GM10248 (cell line): ENCODE measurements at regions not wholly inside any gene's neighbourhood (a gene's known extent, or its start where the extent isn't known, plus 50 kb on each side); places are given as distances from the start of the nearest gene placed in this dataset.
A peak's percentile ranks its signal among the peaks of the same experiment; 100 is the strongest.
"Not testable (repeated sequence)": the region's sequence is repeated elsewhere in the genome, so short reads cannot be mapped to it uniquely, and the experiment has no call there.

Source experiments
- CTCF ChIA-PET: fragments of 300-600 bp; sonication (Branson Sonifier 250); formaldehyde crosslinking; extraction: SDS; loops from one replicate; lab custom pipeline; 2021; ENCODE audit warnings: antibody characterized with exemption; lab: Yijun Ruan, JAX
- POLR2A ChIA-PET: fragments of 350-650 bp; sonication (Branson Sonifier 250); formaldehyde crosslinking; extraction: SDS; loops from one replicate; lab custom pipeline; 2020; ENCODE audit warnings: antibody characterized with exemption; lab: Yijun Ruan, JAX
- DNase-seq: peaks from one replicate; pipeline ENCODE4 v3.0.0; 2012; ENCODE audit errors: extremely low spot score
- TF ChIP-seq, protein P1 (sequence below): IDR thresholded peaks from 2 replicates; pipeline ENCODE4 v1.5.1; 2012; ENCODE audit warnings: mild to moderate bottlenecking, low read depth; ENCODE audit errors: extremely low read depth, missing control alignments, control extremely low read depth

DNA sequence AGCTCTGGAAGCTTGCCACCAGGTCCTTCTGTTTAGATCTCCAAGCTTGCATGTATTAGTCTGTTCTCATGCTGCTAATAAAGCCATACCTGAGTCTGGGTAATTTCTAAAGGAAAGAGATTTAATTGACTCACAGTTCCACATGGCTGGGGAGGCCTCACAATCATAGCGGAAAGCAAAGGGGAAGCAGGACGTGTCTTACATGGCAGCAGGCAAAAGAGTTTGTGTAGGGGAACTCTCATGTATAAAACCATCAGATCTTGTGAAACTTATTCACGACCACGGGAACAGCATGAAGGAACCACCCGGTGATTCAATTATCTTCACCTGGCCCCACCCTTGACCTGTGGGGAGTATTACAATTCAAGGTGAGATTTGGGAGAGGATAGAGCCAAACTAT lies 147.0 kb upstream of the PROK2 start:
- no peak for DNase-seq
- POLR2A ChIA-PET: no interaction called here
- TF ChIP-seq, protein P1, sequence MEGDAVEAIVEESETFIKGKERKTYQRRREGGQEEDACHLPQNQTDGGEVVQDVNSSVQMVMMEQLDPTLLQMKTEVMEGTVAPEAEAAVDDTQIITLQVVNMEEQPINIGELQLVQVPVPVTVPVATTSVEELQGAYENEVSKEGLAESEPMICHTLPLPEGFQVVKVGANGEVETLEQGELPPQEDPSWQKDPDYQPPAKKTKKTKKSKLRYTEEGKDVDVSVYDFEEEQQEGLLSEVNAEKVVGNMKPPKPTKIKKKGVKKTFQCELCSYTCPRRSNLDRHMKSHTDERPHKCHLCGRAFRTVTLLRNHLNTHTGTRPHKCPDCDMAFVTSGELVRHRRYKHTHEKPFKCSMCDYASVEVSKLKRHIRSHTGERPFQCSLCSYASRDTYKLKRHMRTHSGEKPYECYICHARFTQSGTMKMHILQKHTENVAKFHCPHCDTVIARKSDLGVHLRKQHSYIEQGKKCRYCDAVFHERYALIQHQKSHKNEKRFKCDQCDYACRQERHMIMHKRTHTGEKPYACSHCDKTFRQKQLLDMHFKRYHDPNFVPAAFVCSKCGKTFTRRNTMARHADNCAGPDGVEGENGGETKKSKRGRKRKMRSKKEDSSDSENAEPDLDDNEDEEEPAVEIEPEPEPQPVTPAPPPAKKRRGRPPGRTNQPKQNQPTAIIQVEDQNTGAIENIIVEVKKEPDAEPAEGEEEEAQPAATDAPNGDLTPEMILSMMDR: no peak
- CTCF ChIA-PET: interaction anchor here (1.9 to 2.3 kb wide), 3 partner anchors 10 to 889 kb away, joined by 6 to 10 read pairs (median 9); no protein-coding TSS in a partner anchor

DNA sequence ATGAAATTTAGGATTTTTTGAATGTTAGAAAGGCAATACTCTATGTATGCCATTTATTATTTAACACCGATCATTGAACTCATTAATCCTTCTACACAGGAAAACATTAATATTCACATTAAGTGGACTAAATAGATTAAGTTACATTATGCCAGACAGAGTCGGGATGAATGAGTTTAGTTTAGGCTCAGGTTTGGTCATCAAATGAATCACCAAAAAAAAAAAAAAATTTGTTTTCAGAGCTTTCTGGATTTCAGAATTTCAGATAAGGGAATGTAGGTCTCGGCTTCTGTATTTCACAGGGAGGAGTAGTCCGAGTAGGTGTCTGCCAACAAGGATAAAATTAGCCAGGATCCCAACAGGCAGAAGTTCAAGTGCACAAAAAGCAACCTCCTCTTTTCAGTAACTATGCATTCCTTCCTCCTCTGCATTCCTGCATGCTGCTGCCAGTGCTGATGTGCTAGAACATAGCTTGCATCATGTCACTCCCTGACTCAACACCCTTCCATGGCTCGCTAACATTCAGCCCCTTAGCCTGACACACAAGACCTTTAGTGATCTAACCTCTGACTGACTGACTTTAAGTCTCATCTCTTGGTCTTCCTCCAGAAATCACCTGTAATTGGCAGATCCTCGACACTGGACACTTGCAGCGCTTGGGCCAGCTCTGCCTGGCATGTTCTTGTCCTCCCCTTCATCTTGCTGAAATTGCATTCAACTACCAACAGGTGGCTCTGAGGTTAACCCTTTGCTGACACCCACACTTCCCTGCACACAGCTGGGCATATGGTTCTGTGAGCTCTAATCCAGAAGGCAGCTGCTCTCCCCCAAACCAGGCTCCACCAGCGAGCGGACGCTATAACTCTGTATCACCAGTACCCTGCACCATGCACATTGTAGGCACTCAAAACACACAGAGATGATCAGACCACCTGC lies 145.4 kb upstream of the PROK2 start:
- TF ChIP-seq, protein P1: peak; percentile 52
- peak; percentile 58 for DNase-seq
- CTCF ChIA-PET: interaction anchor here (0.6 to 2.3 kb wide), 27 partner anchors 9 to 890 kb away, joined by 3 to 12 read pairs (median 4); no protein-coding TSS in a partner anchor
- POLR2A ChIA-PET: no interaction called here

DNA sequence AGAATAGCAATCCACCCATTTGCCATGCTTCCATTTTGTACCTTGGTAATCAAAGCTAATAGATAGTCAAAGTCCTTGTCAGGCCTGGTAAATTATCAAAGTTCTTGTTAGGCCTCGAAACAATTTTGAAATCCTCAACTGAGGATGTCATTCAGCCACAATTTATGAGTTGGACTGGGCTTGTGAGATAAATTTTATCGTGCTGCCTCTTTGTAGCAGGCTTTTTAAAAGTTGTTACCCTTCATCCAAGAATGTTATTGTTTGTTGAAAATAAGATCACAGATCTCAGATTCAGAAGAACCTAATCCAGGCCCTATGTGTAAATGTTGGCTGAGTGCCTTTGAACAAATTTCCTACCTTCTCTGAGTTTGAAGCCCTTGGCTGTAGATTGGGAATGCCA lies 143.3 kb upstream of the PROK2 start:
- DNase-seq: no peak
- TF ChIP-seq, protein P1: no peak
- ChIA-PET POLR2A (no interaction called here), CTCF (interaction anchor here (0.9 to 1.5 kb wide), 4 partner anchors 10 to 154 kb away, joined by 3 to 4 read pairs (median 4); no protein-coding TSS in a partner anchor)

DNA sequence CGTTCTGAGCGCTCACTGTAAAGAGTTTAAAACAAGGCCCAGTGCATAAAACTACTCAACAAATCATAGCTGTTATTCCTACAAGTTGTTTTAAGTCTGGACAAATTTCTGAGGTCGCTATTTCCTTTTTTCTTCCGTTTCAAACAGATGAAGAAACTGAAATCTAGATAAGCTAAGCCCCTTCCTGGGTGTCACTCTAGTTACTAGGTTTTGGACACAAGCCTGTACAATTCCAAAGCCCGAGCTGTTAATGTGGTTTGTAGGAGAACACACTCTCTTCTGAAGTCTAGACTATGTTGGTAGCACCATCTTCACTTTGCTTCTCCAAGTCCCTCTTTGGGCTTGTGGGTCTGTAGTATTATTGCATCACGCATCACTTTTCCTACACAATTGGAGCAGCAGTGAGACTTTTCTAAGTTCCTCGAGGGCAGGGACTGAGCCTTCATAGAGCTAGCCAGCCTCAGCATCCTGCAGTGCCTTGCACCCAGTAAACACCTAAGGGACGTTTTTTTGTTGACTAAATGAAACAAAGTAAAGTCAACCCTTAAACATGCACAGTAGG lies 142.6 kb upstream of the PROK2 start:
- no peak for DNase-seq
- TF ChIP-seq, protein P1: no peak
- ChIA-PET CTCF (interaction anchor here (0.9 to 1.5 kb wide), 6 partner anchors 9 to 894 kb away, joined by 3 to 5 read pairs (median 4); no protein-coding TSS in a partner anchor), POLR2A (no interaction called here)

DNA sequence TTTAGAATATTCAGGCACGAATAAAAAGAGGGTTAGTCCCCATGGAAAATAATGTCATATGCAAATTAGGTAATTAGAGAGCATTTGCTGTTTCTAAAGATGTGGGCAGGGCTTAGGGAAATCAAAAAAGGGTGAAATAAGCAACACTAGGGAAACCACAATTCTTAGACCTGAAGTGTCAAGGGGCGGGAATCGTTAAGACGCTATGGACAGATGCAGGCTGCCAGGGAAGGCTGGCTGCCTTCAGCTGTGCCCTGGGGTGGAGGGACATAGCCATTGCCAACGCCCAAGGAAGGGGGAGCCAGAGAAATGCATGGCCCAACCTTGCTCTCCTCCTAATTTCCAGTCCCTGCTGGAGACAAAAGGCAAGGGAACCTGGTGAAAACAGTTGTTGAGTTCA lies 141.7 kb upstream of the PROK2 start:
- CTCF ChIA-PET: interaction anchor here (1.0 to 3.7 kb wide), 6 partner anchors 8 to 895 kb away, joined by 3 to 18 read pairs (median 5); no protein-coding TSS in a partner anchor
- POLR2A ChIA-PET: no interaction called here
- DNase-seq: no peak
- TF ChIP-seq, protein P1: no peak

DNA sequence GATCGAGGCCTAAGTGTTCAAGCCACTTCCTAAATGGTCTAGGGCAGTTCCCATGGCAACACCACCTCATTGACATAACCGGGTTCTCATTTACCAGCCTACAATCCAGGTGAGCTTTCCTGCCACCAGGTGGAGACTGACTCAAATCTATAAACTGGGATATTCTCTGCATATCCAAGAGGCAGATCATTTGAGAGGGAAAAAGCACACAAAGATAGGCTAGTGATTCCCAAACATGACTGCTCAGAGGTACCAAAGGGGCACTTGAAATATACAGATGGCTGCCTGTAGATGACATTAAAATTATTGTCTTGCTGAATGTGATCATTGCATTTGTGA lies 141.3 kb upstream of the PROK2 start:
- ChIA-PET POLR2A (no interaction called here), CTCF (interaction anchor here (0.9 to 3.7 kb wide), 5 partner anchors 9 to 51 kb away, joined by 3 to 18 read pairs (median 5); no protein-coding TSS in a partner anchor)
- TF ChIP-seq, protein P1: peak; percentile 29
- peak; percentile 35 for DNase-seq

DNA sequence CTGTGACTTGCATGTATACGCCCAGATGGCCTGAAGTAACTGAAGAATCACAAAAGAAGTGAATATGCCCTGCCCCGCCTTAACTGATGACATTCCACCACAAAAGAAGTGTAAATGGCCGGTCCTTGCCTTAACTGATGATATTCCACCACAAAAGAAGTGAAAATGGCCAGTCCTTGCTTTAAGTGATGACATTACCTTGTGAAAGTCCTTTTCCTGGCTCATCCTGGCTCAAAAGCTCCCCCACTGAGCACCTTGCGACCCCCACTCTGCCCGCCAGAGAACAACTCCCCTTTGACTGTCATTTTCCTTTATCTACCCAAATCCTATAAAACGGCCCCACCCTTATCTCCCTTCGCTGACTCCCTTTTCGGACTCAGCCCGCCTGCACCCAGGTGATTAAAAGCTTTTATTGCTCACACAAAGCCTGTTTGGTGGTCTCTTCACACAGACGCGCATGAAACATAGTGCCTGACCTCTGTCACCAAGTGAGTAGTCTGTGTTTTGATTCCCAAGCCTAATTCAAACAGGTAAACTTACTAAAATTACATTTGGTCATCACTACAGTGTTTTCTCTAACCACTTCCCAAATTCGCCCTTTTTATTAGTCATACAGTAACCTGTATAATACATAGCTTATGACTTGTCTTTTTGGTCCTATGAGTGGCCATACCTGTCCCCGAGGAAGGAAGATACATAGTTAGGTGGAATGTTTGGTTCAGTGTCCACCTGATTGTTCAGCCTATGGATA lies 140.7 kb upstream of the PROK2 start:
- POLR2A ChIA-PET, DNase-seq: not testable (repeated sequence)
- CTCF ChIA-PET: interaction anchor here (0.9 to 3.7 kb wide), 5 partner anchors 9 to 51 kb away, joined by 3 to 18 read pairs (median 5); no protein-coding TSS in a partner anchor
